ENCODE measurements at regions not wholly inside any gene's neighbourhood (a gene's known extent, or its start where the extent isn't known, plus 50 kb on each side); places are given as distances from the start of the nearest gene placed in this dataset.

GRCh38 chr14:105880616-105881015, 354.2 kb downstream of the TMEM121 start (continued):
- TF ChIP-seq KIAA2018 (CRISPR knock-in tag; IDR thresholded peaks at IDR 0.05; ENCODE audit: borderline replicate concordance) (no peak), TBP (CRISPR knock-in tag; IDR thresholded peaks at IDR 0.05) (no peak)

- POLR2A ChIA-PET: no interaction called here
- H3K4me2 ChIP-seq (ENCODE audit: low read depth, low read length): no peak overlapping the region
- in situ Hi-C loops (cut with HindIII; ENCODE audit: extremely low pct_ligation_motif_present, low pct_unique_long_range_greater_than_20kb) (no loop called here), intact Hi-C loops (cut with micrococcal nuclease; ENCODE audit: unreplicated experiment) (no loop called here)
- 0% methylated on average over 1 of the region's 18 CpGs for WGBS (ENCODE audit: low lambda C conversion rate)
- H3K9me3 ChIP-seq (ENCODE audit: low read length): no peaks in the 10 kb centered on the region
- H3K27ac ChIP-seq (ENCODE audit: extremely low read length, insufficient read depth, low read length): no peak overlapping the region
- H3K4me3 ChIP-seq (replicated peaks in 1 of 3; ENCODE audit: insufficient read depth in 1 of 3, low read depth in 2 of 3, low read length in 3 of 3): no peak overlapping the region
- H3K79me2 ChIP-seq (ENCODE audit: insufficient read depth, low read length): no peaks in the 10 kb centered on the region
- peaks cover 8 to 42% of the 10 kb centered on the region in 2 experiments; a peak in 4 of 5 replicates for H3K27me3 ChIP-seq (ENCODE audit: control insufficient read depth in 1 of 2, insufficient read depth in 2 of 2, low read length in 2 of 2)
- DNase-seq (ENCODE audit: low spot score) (no peak), ATAC-seq (no peak), FAIRE-seq (no peak)
- no peaks in the 10 kb centered on the region for H3K4me1 ChIP-seq (ENCODE audit: insufficient read depth, low read length)
- no peaks in the 10 kb centered on the region for H4K20me1 ChIP-seq (ENCODE audit: insufficient read depth, low read length)
- H2AFZ ChIP-seq (ENCODE audit: low read length): no peak overlapping the region
- no TSS peak for BruUV-seq (replicated peaks)
- H3K9ac ChIP-seq (ENCODE audit: insufficient read depth, low read depth, low read length): no peak overlapping the region
- CTCF ChIA-PET (ENCODE audit: low intra/inter-chr PET ratio, low total read pairs): no interaction called here
- no peaks in the 10 kb centered on the region for H3K36me3 ChIP-seq (replicated peaks in 1 of 2; ENCODE audit: control insufficient read depth in 1 of 2, insufficient read depth in 2 of 2, low read length in 2 of 2)
- TF ChIP-seq NCOA5 (CRISPR knock-in tag; IDR thresholded peaks at IDR 0.05) (no peak), NR2F6 (IDR thresholded peaks at IDR 0.05) (no peak), NR2F6 (CRISPR knock-in tag; IDR thresholded peaks at IDR 0.05) (no peak), IRX3 (CRISPR knock-in tag; IDR thresholded peaks at IDR 0.05; ENCODE audit: borderline replicate concordance, low read depth) (no peak), RORA (CRISPR knock-in tag; IDR thresholded peaks at IDR 0.05) (no peak), GABPB1 (CRISPR knock-in tag; IDR thresholded peaks at IDR 0.05) (no peak), TBX2 (CRISPR knock-in tag; IDR thresholded peaks at IDR 0.05; ENCODE audit: borderline replicate concordance) (no peak), HES4 (CRISPR knock-in tag; IDR thresholded peaks at IDR 0.05; ENCODE audit: borderline replicate concordance) (no peak)
These were observed 354.9 kb downstream of the TMEM121 start for GRCh38 chr14:105881021-105881930.

All from HepG2 (cell line).